Sigmoid colon (tissue), 4 donors: ENCODE measurements at regions not wholly inside any gene's neighbourhood (a gene's known extent, or its start where the extent isn't known, plus 50 kb on each side); places are given as distances from the start of the nearest gene placed in this dataset.

Source experiments
- CTCF ChIP-seq, 4 experiments: fragments of 450-650 bp in 3 of 4; fragments of 200-600 bp in 1 of 4; IDR thresholded peaks; one replicate each; pipeline ENCODE4 v1.5.1; 2016 to 2019; ENCODE audit warnings: antibody characterized with exemption in 4 of 4, mild to moderate bottlenecking in 3 of 4, moderate library complexity in 2 of 4
- EP300 ChIP-seq, 4 donors: sonication (generic); formaldehyde crosslinking; IDR thresholded peaks; one replicate each; pipeline ENCODE4 v1.6.1; 2017; ENCODE audit warnings: antibody characterized with exemption in 4 of 4
- POLR2AphosphoS5 ChIP-seq, 4 donors: sonication (generic); formaldehyde crosslinking; IDR thresholded peaks; one replicate each; pipeline ENCODE4 v1.6.1; 2017; ENCODE audit warnings: antibody characterized with exemption in 4 of 4

GRCh38 chr19:31633014-31633413 is 283.8 kb upstream of the TSHZ3 start:
- TF ChIP-seq CTCF (IDR thresholded peaks at IDR 0.05) (no peak), EP300 (IDR thresholded peaks at IDR 0.05) (no peak), POLR2AphosphoS5 (IDR thresholded peaks at IDR 0.05) (no peak)
